Parathyroid adenoma (tissue), 2 donors: ENCODE measurements at regions not wholly inside any gene's neighbourhood (a gene's known extent, or its start where the extent isn't known, plus 50 kb on each side); places are given as distances from the start of the nearest gene placed in this dataset.

ENCODE experiments used
- H2AFZ ChIP-seq: fragments of 300-600 bp; sonication (generic); one replicate; pipeline ENCODE4 v1.7.0; 2017; ENCODE audit warnings: antibody characterized with exemption, mild to moderate bottlenecking
- H3K27ac ChIP-seq: fragments of 300-600 bp; sonication (generic); one replicate; pipeline ENCODE4 v1.7.0; 2017
- H3K27me3 ChIP-seq: fragments of 300-600 bp; sonication (generic); one replicate; pipeline ENCODE4 v1.7.0; 2017; ENCODE audit warnings: low read length; ENCODE audit not compliant: control insufficient read depth, insufficient read depth
- H3K36me3 ChIP-seq: fragments of 300-600 bp; sonication (generic); one replicate; pipeline ENCODE4 v1.7.0; 2017; ENCODE audit warnings: low read length; ENCODE audit not compliant: control insufficient read depth, insufficient read depth
- H3K4me1 ChIP-seq: fragments of 300-600 bp; sonication (generic); one replicate; pipeline ENCODE4 v1.7.0; 2017; ENCODE audit warnings: control low read depth
- H3K4me2 ChIP-seq: fragments of 300-600 bp; sonication (generic); one replicate; pipeline ENCODE4 v1.7.0; 2017; ENCODE audit warnings: low read length
- H3K4me3 ChIP-seq: fragments of 300-600 bp; sonication (generic); one replicate; pipeline ENCODE4 v1.7.0; 2017; ENCODE audit warnings: low read depth, low read length
- H3K79me2 ChIP-seq: fragments of 300-600 bp; sonication (generic); one replicate; pipeline ENCODE4 v1.7.0; 2017; ENCODE audit warnings: control low read depth
- H3K9ac ChIP-seq: fragments of 300-600 bp; sonication (generic); one replicate; pipeline ENCODE4 v1.7.0; 2017; ENCODE audit warnings: mild to moderate bottlenecking
- H3K9me3 ChIP-seq: fragments of 300-600 bp; sonication (generic); one replicate; pipeline ENCODE4 v1.7.0; 2017; ENCODE audit warnings: low read length; ENCODE audit not compliant: control insufficient read depth
- TF ChIP-seq, protein P1 (sequence below): fragments of 300-600 bp; sonication (generic); IDR thresholded peaks from one replicate; pipeline ENCODE4 v1.7.0; 2017; ENCODE audit warnings: antibody characterized with exemption, mild to moderate bottlenecking
- donor health status: primary hyperparathyroidism.

GRCh38 chr15:38153781-38154180 is 98.9 kb upstream of the SPRED1 start:
- Histone ChIP-seq H3K4me2 (no peak overlapping the region), H3K27me3 (no peaks in the 10 kb centered on the region), H3K4me3 (no peak overlapping the region), H3K36me3 (no peaks in the 10 kb centered on the region), H3K4me1 (no peaks in the 10 kb centered on the region), H2AFZ (no peak overlapping the region), H3K9ac (no peak overlapping the region), H3K79me2 (no peaks in the 10 kb centered on the region), H3K9me3 (peaks cover 3% of the 10 kb centered on the region), H3K27ac (no peak overlapping the region)
- TF ChIP-seq, protein P1, sequence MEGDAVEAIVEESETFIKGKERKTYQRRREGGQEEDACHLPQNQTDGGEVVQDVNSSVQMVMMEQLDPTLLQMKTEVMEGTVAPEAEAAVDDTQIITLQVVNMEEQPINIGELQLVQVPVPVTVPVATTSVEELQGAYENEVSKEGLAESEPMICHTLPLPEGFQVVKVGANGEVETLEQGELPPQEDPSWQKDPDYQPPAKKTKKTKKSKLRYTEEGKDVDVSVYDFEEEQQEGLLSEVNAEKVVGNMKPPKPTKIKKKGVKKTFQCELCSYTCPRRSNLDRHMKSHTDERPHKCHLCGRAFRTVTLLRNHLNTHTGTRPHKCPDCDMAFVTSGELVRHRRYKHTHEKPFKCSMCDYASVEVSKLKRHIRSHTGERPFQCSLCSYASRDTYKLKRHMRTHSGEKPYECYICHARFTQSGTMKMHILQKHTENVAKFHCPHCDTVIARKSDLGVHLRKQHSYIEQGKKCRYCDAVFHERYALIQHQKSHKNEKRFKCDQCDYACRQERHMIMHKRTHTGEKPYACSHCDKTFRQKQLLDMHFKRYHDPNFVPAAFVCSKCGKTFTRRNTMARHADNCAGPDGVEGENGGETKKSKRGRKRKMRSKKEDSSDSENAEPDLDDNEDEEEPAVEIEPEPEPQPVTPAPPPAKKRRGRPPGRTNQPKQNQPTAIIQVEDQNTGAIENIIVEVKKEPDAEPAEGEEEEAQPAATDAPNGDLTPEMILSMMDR = no peak

GRCh38 chr15:38154255-38154654 is 98.4 kb upstream of the SPRED1 start:
- no peak overlapping the region for H3K9ac ChIP-seq
- no peak overlapping the region for H3K4me2 ChIP-seq
- no peak overlapping the region for H2AFZ ChIP-seq
- H3K36me3 ChIP-seq = no peaks in the 10 kb centered on the region
- H3K27me3 ChIP-seq = no peaks in the 10 kb centered on the region
- H3K79me2 ChIP-seq = no peaks in the 10 kb centered on the region
- H3K27ac ChIP-seq = no peak overlapping the region
- H3K9me3 ChIP-seq = peaks cover 3% of the 10 kb centered on the region
- TF ChIP-seq, protein P1 = no peak
- no peak overlapping the region for H3K4me3 ChIP-seq
- H3K4me1 ChIP-seq = no peaks in the 10 kb centered on the region

GRCh38 chr15:38154837-38155236 is 97.8 kb upstream of the SPRED1 start:
- TF ChIP-seq, protein P1 = no peak
- H3K4me3 ChIP-seq = no peak overlapping the region
- no peaks in the 10 kb centered on the region for H3K4me1 ChIP-seq
- no peaks in the 10 kb centered on the region for H3K27me3 ChIP-seq
- H3K9ac ChIP-seq = no peak overlapping the region
- no peak overlapping the region for H2AFZ ChIP-seq
- no peak overlapping the region for H3K27ac ChIP-seq
- H3K9me3 ChIP-seq = peaks cover 3% of the 10 kb centered on the region
- H3K36me3 ChIP-seq = no peaks in the 10 kb centered on the region
- H3K79me2 ChIP-seq = no peaks in the 10 kb centered on the region
- no peak overlapping the region for H3K4me2 ChIP-seq

- Histone ChIP-seq H2AFZ (no peak overlapping the region), H3K9ac (no peak overlapping the region), H3K27me3 (no peaks in the 10 kb centered on the region), H3K79me2 (no peaks in the 10 kb centered on the region), H3K9me3 (no peaks in the 10 kb centered on the region), H3K4me2 (no peak overlapping the region), H3K36me3 (no peaks in the 10 kb centered on the region), H3K4me1 (no peaks in the 10 kb centered on the region), H3K27ac (no peak overlapping the region), H3K4me3 (no peak overlapping the region)
- TF ChIP-seq, protein P1 = no peak
Measured at GRCh38 chr15:38163658-38164057, 89.0 kb upstream of the SPRED1 start.

DNA sequence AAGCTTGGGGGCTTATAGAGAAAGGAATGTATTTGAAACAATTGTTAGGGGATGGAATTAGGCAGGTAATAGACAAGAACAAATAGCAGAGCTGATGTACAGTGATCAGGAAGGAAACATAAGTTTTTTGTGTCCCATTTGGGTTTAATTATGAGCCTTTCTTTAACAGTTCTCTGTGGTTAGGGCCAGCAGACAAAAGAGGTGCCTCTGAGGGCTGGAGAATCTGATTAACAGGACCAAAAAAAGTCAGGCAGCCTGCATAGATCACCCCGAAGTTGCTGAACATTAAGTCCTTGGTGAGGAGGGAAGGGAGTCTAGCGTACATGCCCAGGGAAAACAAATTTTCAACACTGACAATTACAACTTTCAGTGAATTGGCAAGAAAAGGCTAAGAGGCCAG is 88.6 kb upstream of the SPRED1 start:
- Histone ChIP-seq H3K4me1 (no peaks in the 10 kb centered on the region), H2AFZ (no peak overlapping the region), H3K36me3 (no peaks in the 10 kb centered on the region), H3K27me3 (no peaks in the 10 kb centered on the region), H3K79me2 (no peaks in the 10 kb centered on the region), H3K27ac (no peak overlapping the region), H3K4me2 (no peak overlapping the region), H3K4me3 (no peak overlapping the region), H3K9me3 (no peaks in the 10 kb centered on the region), H3K9ac (no peak overlapping the region)
- TF ChIP-seq, protein P1 = no peak
